ENCODE measurements at regions not wholly inside any gene's neighbourhood (a gene's known extent, or its start where the extent isn't known, plus 50 kb on each side); places are given as distances from the start of the nearest gene placed in this dataset.

DNA sequence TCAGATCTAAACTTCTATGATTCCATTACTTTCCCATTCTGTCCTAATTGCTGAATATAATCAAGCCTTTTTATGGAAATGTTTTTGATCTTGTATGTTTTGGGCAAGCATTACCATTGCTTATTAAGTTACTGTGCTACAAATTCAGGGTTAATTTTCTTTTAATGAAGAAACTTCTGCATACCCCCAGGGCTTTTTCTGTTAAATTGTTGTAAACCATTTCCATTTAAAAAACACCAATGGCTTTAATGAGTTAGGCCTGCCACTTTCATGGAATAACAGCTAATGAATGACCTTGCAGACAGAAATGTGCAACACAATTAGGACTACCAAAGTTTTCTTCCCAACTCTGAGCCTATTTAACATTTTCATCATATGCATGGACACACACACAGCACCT, 150.0 kb downstream of the DIPK2A start:
- TF ChIP-seq ELF4 (IDR thresholded peaks at IDR 0.05) (no peak), FOXA1 (IDR thresholded peaks at IDR 0.05) (no peak), LEF1 (IDR thresholded peaks at IDR 0.05; ENCODE audit: borderline replicate concordance) (no peak), CTBP1 (IDR thresholded peaks at IDR 0.05; ENCODE audit: borderline replicate concordance) (no peak), ZNF384 (IDR thresholded peaks at IDR 0.05) (no peak), SP1 (IDR thresholded peaks at IDR 0.05) (no peak), BHLHE40 (IDR thresholded peaks at IDR 0.05; ENCODE audit: borderline replicate concordance) (no peak)
- TF ChIP-seq, protein P1, sequence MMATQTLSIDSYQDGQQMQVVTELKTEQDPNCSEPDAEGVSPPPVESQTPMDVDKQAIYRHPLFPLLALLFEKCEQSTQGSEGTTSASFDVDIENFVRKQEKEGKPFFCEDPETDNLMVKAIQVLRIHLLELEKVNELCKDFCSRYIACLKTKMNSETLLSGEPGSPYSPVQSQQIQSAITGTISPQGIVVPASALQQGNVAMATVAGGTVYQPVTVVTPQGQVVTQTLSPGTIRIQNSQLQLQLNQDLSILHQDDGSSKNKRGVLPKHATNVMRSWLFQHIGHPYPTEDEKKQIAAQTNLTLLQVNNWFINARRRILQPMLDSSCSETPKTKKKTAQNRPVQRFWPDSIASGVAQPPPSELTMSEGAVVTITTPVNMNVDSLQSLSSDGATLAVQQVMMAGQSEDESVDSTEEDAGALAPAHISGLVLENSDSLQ (IDR thresholded peaks at IDR 0.05) = no peak
